ENCODE measurements at regions not wholly inside any gene's neighbourhood (a gene's known extent, or its start where the extent isn't known, plus 50 kb on each side); places are given as distances from the start of the nearest gene placed in this dataset.
A peak's percentile ranks its signal among the peaks of the same experiment; 100 is the strongest.

GRCh38 chr5:3056866-3057265 lies 305.4 kb upstream of the IRX2 start:
- BruUV-seq (replicated peaks) = no TSS peak

More at GRCh38 chr5:3056866-3057265, 305.4 kb upstream of the IRX2 start:
- ATAC-seq = no peak
- Histone ChIP-seq H3K9me3 (replicated peaks; ENCODE audit: control insufficient read depth, insufficient read depth, low read depth, low read length) (no peaks in the 10 kb centered on the region), H3K4me2 (ENCODE audit: insufficient read depth, low read length) (no peak overlapping the region), H3K4me1 (replicated peaks in 1 of 2; ENCODE audit: control insufficient read depth in 2 of 2, insufficient read depth in 2 of 2, low read length in 2 of 2) (no peaks in the 10 kb centered on the region), H3K27ac (ENCODE audit: extremely low read depth, low read depth, low read length) (no peak overlapping the region), H4K20me1 (replicated peaks; ENCODE audit: control insufficient read depth, insufficient read depth, low read length) (no peaks in the 10 kb centered on the region), H3K36me3 (ENCODE audit: control insufficient read depth, insufficient read depth, low read length) (no peaks in the 10 kb centered on the region), H3K27me3 (ENCODE audit: control insufficient read depth in 2 of 2, insufficient read depth in 2 of 2, low read length in 2 of 2) (peaks cover 2 to 26% of the 10 kb centered on the region in 2 experiments; a peak in 3 of 5 replicates), H3K4me3 (no peak overlapping the region), H3K9me1 (ENCODE audit: control insufficient read depth, insufficient read depth, low read length) (no peaks in the 10 kb centered on the region), H2AFZ (ENCODE audit: low read depth, low read length) (no peak overlapping the region), H3K9ac (ENCODE audit: insufficient read depth in 1 of 2, low read depth in 2 of 2, low read length in 2 of 2) (no peak overlapping the region), H3K79me2 (ENCODE audit: control insufficient read depth, insufficient read depth, low read length) (no peaks in the 10 kb centered on the region)
- TF ChIP-seq MEIS2 (IDR thresholded peaks at IDR 0.05; ENCODE audit: partially characterized antibody) (peak; percentile 19), CHD2 (IDR thresholded peaks at IDR 0.05; ENCODE audit: low read depth, low read length) (no peak), PKNOX1 (IDR thresholded peaks at IDR 0.05) (peak; percentile 19; the same call in 1 of the 2 replicates), MAFK (IDR thresholded peaks at IDR 0.05; ENCODE audit: low read length) (no peak), HINFP (tag; conservative IDR thresholded peaks at IDR 0.05; ENCODE audit: low read depth) (no peak), CAMTA2 (CRISPR knock-in tag; conservative IDR thresholded peaks at IDR 0.05) (no peak), FOXA3 (CRISPR knock-in tag; conservative IDR thresholded peaks at IDR 0.05 in 1 of 2, IDR thresholded peaks at IDR 0.05 in 1 of 2) (no peak)
- 0% methylated on average over 10 of the region's 10 CpGs for WGBS (ENCODE audit: insufficient coverage, low coverage, missing lambda C conversion rate)
- ChIA-PET POLR2A (no interaction called here), CTCF (ENCODE audit: low intra/inter-chr PET ratio) (no interaction called here)
- in situ Hi-C loops (cut with MboI) (no loop called here), intact Hi-C loops (cut with micrococcal nuclease) (no loop called here)
- FAIRE-seq = no peak
- DNase-seq (ENCODE audit: extremely low read depth in 1 of 4, low spot score in 3 of 4) = no peak
